Mucosa of gallbladder (tissue), 1 donor: ENCODE measurements at regions not wholly inside any gene's neighbourhood (a gene's known extent, or its start where the extent isn't known, plus 50 kb on each side); places are given as distances from the start of the nearest gene placed in this dataset.

ENCODE experiments used
- DNase-seq: peaks from one replicate; pipeline ENCODE4 v3.0.0-alpha.2; 2020; ENCODE audit warnings: low spot score
- donor health status: DM: no; HTN: no; CAD: no.

- DNase-seq = no peak
These were observed 646.7 kb upstream of the SALL1 start for GRCh38 chr16:51797669-51798259.

GRCh38 chr16:51779240-51779639, 628.2 kb upstream of the SALL1 start:
- no peak for DNase-seq

GRCh38 chr16:51773071-51773890, 622.2 kb upstream of the SALL1 start:
- no peak for DNase-seq

- no peak for DNase-seq
These were observed 615.7 kb upstream of the SALL1 start for GRCh38 chr16:51766739-51767138.

- no peak for DNase-seq
These were observed 612.1 kb upstream of the SALL1 start for GRCh38 chr16:51763072-51763661.

- DNase-seq = peak; percentile 72
These were observed 611.3 kb upstream of the SALL1 start for GRCh38 chr16:51762081-51762996.

- no peak for DNase-seq
These were observed 609.9 kb upstream of the SALL1 start for GRCh38 chr16:51761001-51761400.

GRCh38 chr16:51759999-51760398, 608.9 kb upstream of the SALL1 start:
- no peak for DNase-seq

GRCh38 chr16:51759329-51759728, 608.3 kb upstream of the SALL1 start:
- DNase-seq = no peak

GRCh38 chr16:51757921-51758479, 606.9 kb upstream of the SALL1 start:
- DNase-seq = no peak

- no peak for DNase-seq
These were observed 606.4 kb upstream of the SALL1 start for GRCh38 chr16:51757505-51757904.

GRCh38 chr16:51757124-51757470, 606.0 kb upstream of the SALL1 start:
- no peak for DNase-seq

GRCh38 chr16:51756447-51757123, 605.5 kb upstream of the SALL1 start:
- DNase-seq = no peak

GRCh38 chr16:51755577-51756355, 604.7 kb upstream of the SALL1 start:
- no peak for DNase-seq

- no peak for DNase-seq
These were observed 604.0 kb upstream of the SALL1 start for GRCh38 chr16:51755039-51755501.

- DNase-seq = no peak
These were observed 602.5 kb upstream of the SALL1 start for GRCh38 chr16:51753467-51754127.

GRCh38 chr16:51752438-51752995, 601.4 kb upstream of the SALL1 start:
- DNase-seq = no peak

- no peak for DNase-seq
These were observed 596.3 kb upstream of the SALL1 start for GRCh38 chr16:51747329-51747728.

GRCh38 chr16:51734220-51734619, 583.1 kb upstream of the SALL1 start:
- no peak for DNase-seq
